Choroid plexus epithelial cell (primary cell): ENCODE measurements at regions not wholly inside any gene's neighbourhood (a gene's known extent, or its start where the extent isn't known, plus 50 kb on each side); places are given as distances from the start of the nearest gene placed in this dataset.
"Not testable (repeated sequence)": the region's sequence is repeated elsewhere in the genome, so short reads cannot be mapped to it uniquely, and the experiment has no call there.

Experiments used
- DNase-seq: peaks from one replicate; pipeline ENCODE4 v3.0.0-alpha.2; 2010; ENCODE audit warnings: low read depth
- H3K4me3 ChIP-seq: 2 replicates; pipeline ENCODE4 v1.5.1; 2011; ENCODE audit warnings: low read depth, mild to moderate bottlenecking, control low read depth, low read length, moderate library complexity
- CTCF ChIP-seq: conservative IDR thresholded peaks from 2 replicates; pipeline ENCODE4 v1.5.1; 2011; ENCODE audit warnings: low read depth, mild to moderate bottlenecking, control low read depth, inconsistent platforms, low read length, moderate library complexity

GRCh38 chr1:166383635-166384346 lies 217.0 kb upstream of the FAM78B start:
- H3K4me3 ChIP-seq, result no peak overlapping the region
- TF ChIP-seq CTCF, result no peak
- DNase-seq, result no peak

- no peak for DNase-seq
- H3K4me3 ChIP-seq, result no peak overlapping the region
- TF ChIP-seq CTCF, result no peak
Measured at GRCh38 chr1:166384948-166385347, 218.1 kb upstream of the FAM78B start.

GRCh38 chr1:166390366-166391033 lies 223.7 kb upstream of the FAM78B start:
- TF ChIP-seq CTCF, result no peak
- DNase-seq, result no peak
- H3K4me3 ChIP-seq, result no peak overlapping the region

GRCh38 chr1:166391279-166392066 lies 224.7 kb upstream of the FAM78B start:
- DNase-seq, result no peak
- TF ChIP-seq CTCF, result no peak
- H3K4me3 ChIP-seq, result no peak overlapping the region

GRCh38 chr1:166395729-166396128 lies 228.9 kb upstream of the FAM78B start:
- no peak overlapping the region for H3K4me3 ChIP-seq
- no peak for DNase-seq
- no peak for TF ChIP-seq CTCF

- DNase-seq, H3K4me3 ChIP-seq: not testable (repeated sequence)
Measured at GRCh38 chr1:166409253-166410082, 242.7 kb upstream of the FAM78B start.

- no peak for DNase-seq
- no peak overlapping the region for H3K4me3 ChIP-seq
- TF ChIP-seq CTCF, result no peak
Measured at GRCh38 chr1:166410083-166410385, 243.2 kb upstream of the FAM78B start.

GRCh38 chr1:166416831-166417230 lies 250.0 kb upstream of the FAM78B start:
- H3K4me3 ChIP-seq, DNase-seq: not testable (repeated sequence)
